Loucy (cell line): ENCODE measurements at regions not wholly inside any gene's neighbourhood (a gene's known extent, or its start where the extent isn't known, plus 50 kb on each side); places are given as distances from the start of the nearest gene placed in this dataset.

ENCODE experiments used
- H2AFZ ChIP-seq: fragments of 200-600 bp; sonication (generic); 2 replicates; pipeline ENCODE4 v1.6.0; 2016; ENCODE audit warnings: antibody characterized with exemption, mild to moderate bottlenecking, low read length, moderate library complexity
- H3F3A ChIP-seq: fragments of 200-600 bp; 2 replicates; pipeline ENCODE4 v1.6.0; 2016; ENCODE audit warnings: antibody characterized with exemption, low read depth, mild to moderate bottlenecking
- H3K27me3 ChIP-seq: fragments of 200-600 bp; sonication (generic); 2 replicates; pipeline ENCODE4 v1.6.1; 2014; ENCODE audit warnings: low read length, mild to moderate bottlenecking; ENCODE audit not compliant: insufficient read depth, poor library complexity, severe bottlenecking
- H3K36me3 ChIP-seq: fragments of 200-600 bp; sonication (generic); 2 replicates; pipeline ENCODE4 v1.6.1; 2016; ENCODE audit warnings: low read length; ENCODE audit not compliant: insufficient read depth
- H3K4me1 ChIP-seq: fragments of 200-600 bp; sonication (generic); 2 replicates; pipeline ENCODE4 v1.5.1; 2014; ENCODE audit warnings: low read length, mild to moderate bottlenecking; ENCODE audit not compliant: insufficient read depth, poor library complexity, severe bottlenecking
- H3K4me2 ChIP-seq: fragments of 200-600 bp; sonication (generic); 2 replicates; pipeline ENCODE4 v1.6.0; 2014; ENCODE audit warnings: antibody characterized with exemption, low read length, low read depth, mild to moderate bottlenecking; ENCODE audit not compliant: poor library complexity, severe bottlenecking
- H3K4me3 ChIP-seq: fragments of 200-600 bp; sonication (generic); 2 replicates; pipeline ENCODE4 v1.5.1; 2014; ENCODE audit warnings: low read length, mild to moderate bottlenecking, mixed read lengths; ENCODE audit not compliant: poor library complexity, severe bottlenecking
- H3K79me2 ChIP-seq: fragments of 200-600 bp; sonication (generic); 2 replicates; pipeline ENCODE4 v1.6.1; 2014; ENCODE audit warnings: low read length; ENCODE audit not compliant: insufficient read depth
- H3K9ac ChIP-seq: fragments of 200-600 bp; sonication (generic); 2 replicates; pipeline ENCODE4 v1.6.0; 2014; ENCODE audit warnings: mild to moderate bottlenecking, low read depth, low read length, moderate library complexity; ENCODE audit not compliant: poor library complexity, severe bottlenecking
- H3K9me2 ChIP-seq: fragments of 200-600 bp; sonication (generic); replicated peaks from 2 replicates; pipeline ENCODE4 v1.6.1; 2016; ENCODE audit warnings: low read depth, low read length, mixed read lengths
- H3K9me3 ChIP-seq: fragments of 200-600 bp; sonication (generic); 2 replicates; pipeline ENCODE4 v1.6.1; 2014; ENCODE audit warnings: mild to moderate bottlenecking, antibody characterized with exemption, low read length, low read depth; ENCODE audit not compliant: insufficient read depth
- H4K20me1 ChIP-seq: fragments of 200-600 bp; sonication (generic); 2 replicates; pipeline ENCODE4 v1.6.0; 2014; ENCODE audit warnings: antibody characterized with exemption, low read length, mild to moderate bottlenecking; ENCODE audit not compliant: insufficient read depth, poor library complexity, severe bottlenecking
- CTCF ChIP-seq: fragments of 200-600 bp; sonication (generic); conservative IDR thresholded peaks from 2 replicates; pipeline ENCODE4 v1.5.1; 2014; ENCODE audit warnings: mild to moderate bottlenecking, antibody characterized with exemption, low read length
- EZH2phosphoT487 ChIP-seq: fragments of 200-600 bp; IDR thresholded peaks from 2 replicates; pipeline ENCODE4 v1.6.1; 2018; ENCODE audit warnings: antibody characterized with exemption, mild to moderate bottlenecking, moderate library complexity, borderline replicate concordance

DNA sequence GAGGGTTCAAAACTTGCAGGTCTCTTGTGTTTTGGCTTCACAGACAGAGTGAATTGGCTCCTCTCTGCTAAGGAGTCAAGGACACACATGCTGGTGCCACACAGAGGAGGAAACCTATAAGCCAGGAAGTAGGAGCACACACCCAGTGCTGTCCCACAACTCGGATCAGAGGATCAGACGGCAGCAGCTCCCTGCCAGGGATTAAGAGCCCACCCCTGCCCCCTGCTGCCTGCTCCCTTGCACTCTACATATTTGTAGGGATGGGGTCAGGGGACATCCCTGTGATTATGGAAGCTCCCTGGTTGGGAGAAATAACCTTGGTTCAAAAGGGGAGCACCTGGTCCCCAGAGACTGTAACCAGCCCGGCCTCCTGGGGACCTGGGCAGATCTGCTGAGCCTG, 77.5 kb upstream of the CLDN10 start:
- no peak for TF ChIP-seq CTCF
- TF ChIP-seq EZH2phosphoT487 = no peak
- H3K9ac ChIP-seq = no peak overlapping the region
- no peaks in the 10 kb centered on the region for H3K79me2 ChIP-seq
- H3K4me2 ChIP-seq = no peak overlapping the region
- no peak overlapping the region for H2AFZ ChIP-seq
- no peaks in the 10 kb centered on the region for H3K27me3 ChIP-seq
- no peaks in the 10 kb centered on the region for H3F3A ChIP-seq
- H3K36me3 ChIP-seq = no peaks in the 10 kb centered on the region
- no peaks in the 10 kb centered on the region for H3K9me2 ChIP-seq
- H4K20me1 ChIP-seq = no peaks in the 10 kb centered on the region
- no peaks in the 10 kb centered on the region for H3K9me3 ChIP-seq
- no peak overlapping the region for H3K4me3 ChIP-seq
- H3K4me1 ChIP-seq = peaks cover 2% of the 10 kb centered on the region

DNA sequence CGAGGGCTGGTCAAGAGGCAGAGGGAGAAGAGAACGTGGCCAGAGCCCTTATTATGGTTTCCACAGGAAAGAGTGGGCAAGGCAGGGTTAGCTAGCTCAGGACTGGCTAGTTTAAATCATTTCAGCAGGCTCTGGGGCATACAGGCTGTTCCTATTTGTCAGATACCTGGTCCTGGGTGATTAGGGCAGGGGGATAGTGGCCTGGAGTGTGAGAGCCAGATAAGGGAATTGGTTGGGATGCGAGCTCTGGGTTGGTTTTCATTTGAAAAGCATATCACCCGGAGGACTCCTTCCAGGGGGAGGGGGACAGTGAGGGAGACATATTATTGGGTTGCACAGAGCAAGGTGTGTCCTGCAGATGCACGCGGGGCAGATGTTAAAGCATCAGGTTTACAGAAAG, 75.3 kb upstream of the CLDN10 start:
- H3F3A ChIP-seq = no peaks in the 10 kb centered on the region
- no peaks in the 10 kb centered on the region for H3K9me2 ChIP-seq
- no peaks in the 10 kb centered on the region for H3K9me3 ChIP-seq
- H4K20me1 ChIP-seq = no peaks in the 10 kb centered on the region
- H3K79me2 ChIP-seq = no peaks in the 10 kb centered on the region
- no peaks in the 10 kb centered on the region for H3K36me3 ChIP-seq
- H3K4me1 ChIP-seq = peaks cover 9% of the 10 kb centered on the region
- no peak overlapping the region for H3K9ac ChIP-seq
- no peaks in the 10 kb centered on the region for H3K27me3 ChIP-seq
- H2AFZ ChIP-seq = no peak overlapping the region
- no peak overlapping the region for H3K4me3 ChIP-seq
- TF ChIP-seq CTCF = no peak
- TF ChIP-seq EZH2phosphoT487 = no peak
- H3K4me2 ChIP-seq = no peak overlapping the region

GRCh38 chr13:95479731-95480130, 72.8 kb upstream of the CLDN10 start:
- Histone ChIP-seq H4K20me1 (no peaks in the 10 kb centered on the region), H3K4me2 (no peak overlapping the region), H3K4me1 (peaks cover 9% of the 10 kb centered on the region), H2AFZ (no peak overlapping the region), H3K36me3 (no peaks in the 10 kb centered on the region), H3K9me2 (no peaks in the 10 kb centered on the region), H3K27me3 (no peaks in the 10 kb centered on the region), H3K4me3 (no peak overlapping the region), H3F3A (no peaks in the 10 kb centered on the region), H3K79me2 (no peaks in the 10 kb centered on the region), H3K9ac (no peak overlapping the region), H3K9me3 (no peaks in the 10 kb centered on the region)
- TF ChIP-seq CTCF (no peak), EZH2phosphoT487 (no peak)
